Keratinocyte (primary cell): ENCODE measurements at regions not wholly inside any gene's neighbourhood (a gene's known extent, or its start where the extent isn't known, plus 50 kb on each side); places are given as distances from the start of the nearest gene placed in this dataset.

Experiments used
- DNase-seq: peaks from one replicate; pipeline ENCODE4 v3.0.0-alpha.2; 2011; ENCODE audit warnings: low read depth, missing footprints, low spot score
- FAIRE-seq: peaks from 2 replicates; lab custom pipeline; 2011; peaks lifted over from hg19 to GRCh38; lab: Jason Lieb, UNC
- H2AFZ ChIP-seq: 2 replicates; pipeline ENCODE4 v1.6.0; 2012; ENCODE audit warnings: low read length, control low read depth, inconsistent platforms; ENCODE audit not compliant: control insufficient read depth
- H3K27ac ChIP-seq: 2 replicates; pipeline ENCODE4 v1.5.1; 2011; ENCODE audit warnings: low read length; ENCODE audit not compliant: control insufficient read depth, insufficient read depth
- H3K27me3 ChIP-seq: 3 replicates; pipeline ENCODE4 v1.6.0; 2011; ENCODE audit warnings: low read length; ENCODE audit not compliant: control insufficient read depth, insufficient read depth; ENCODE audit errors: extremely low read depth
- H3K36me3 ChIP-seq, 2 experiments: 2 replicates in 1 of 2; 3 replicates in 1 of 2; pipeline ENCODE4 v1.5.1; 2011; ENCODE audit warnings: low read length in 2 of 2, mild to moderate bottlenecking in 1 of 2; ENCODE audit not compliant: control insufficient read depth in 2 of 2, insufficient read depth in 2 of 2; ENCODE audit errors: extremely low read depth in 1 of 2
- H3K4me1 ChIP-seq: 3 replicates; pipeline ENCODE4 v1.5.1; 2011; ENCODE audit warnings: low read length; ENCODE audit not compliant: control insufficient read depth, insufficient read depth; ENCODE audit errors: extremely low read depth
- H3K4me2 ChIP-seq: 3 replicates; pipeline ENCODE4 v1.6.0; 2011; ENCODE audit warnings: low read depth, low read length; ENCODE audit not compliant: control insufficient read depth, insufficient read depth; ENCODE audit errors: extremely low read depth
- H3K4me3 ChIP-seq, 3 experiments: fragments of 200-600 bp in 1 of 3; sonication (generic) in 1 of 3; 2 replicates in 2 of 3; 3 replicates in 1 of 3; pipeline ENCODE4 v1.5.1; 2011 to 2016; ENCODE audit warnings: low read length in 3 of 3, mild to moderate bottlenecking in 3 of 3, control low read depth in 2 of 3, inconsistent platforms in 1 of 3, low read depth in 1 of 3, mixed read lengths in 1 of 3, mixed run types in 1 of 3, moderate library complexity in 1 of 3; ENCODE audit not compliant: control insufficient read depth in 2 of 3, insufficient read depth in 2 of 3; ENCODE audit errors: extremely low read depth in 1 of 3
- H3K79me2 ChIP-seq: 2 replicates; pipeline ENCODE4 v1.6.0; 2012; ENCODE audit warnings: low read length; ENCODE audit not compliant: control insufficient read depth, insufficient read depth
- H3K9ac ChIP-seq: 3 replicates; pipeline ENCODE4 v1.6.0; 2011; ENCODE audit warnings: low read length; ENCODE audit not compliant: control insufficient read depth, insufficient read depth; ENCODE audit errors: extremely low read depth
- H3K9me1 ChIP-seq: 3 replicates; pipeline ENCODE4 v1.6.0; 2011; ENCODE audit warnings: low read length; ENCODE audit not compliant: control insufficient read depth, insufficient read depth; ENCODE audit errors: extremely low read depth
- H3K9me3 ChIP-seq: 2 replicates; pipeline ENCODE4 v1.5.1; 2012; ENCODE audit warnings: low read depth, low read length; ENCODE audit not compliant: control insufficient read depth
- H4K20me1 ChIP-seq: 3 replicates; pipeline ENCODE4 v1.6.0; 2011; ENCODE audit warnings: low read length; ENCODE audit not compliant: control insufficient read depth, insufficient read depth; ENCODE audit errors: extremely low read depth
- EZH2 ChIP-seq: IDR thresholded peaks from one replicate; pipeline ENCODE4 v1.6.1; 2012; ENCODE audit warnings: inconsistent platforms, mild to moderate bottlenecking, low read length, moderate library complexity
- dilution Hi-C: fragments of 300-500 bp; cut with MboI; formaldehyde crosslinking; loops from one replicate; pipeline ENCODE4 v1.7.0; 2020; ENCODE audit warnings: low sequenced_read_pairs; ENCODE audit not compliant: extremely low pct_ligation_motif_present
- TF ChIP-seq, protein P1 (sequence below), 3 experiments: IDR thresholded peaks in 1 of 3; conservative IDR thresholded peaks in 1 of 3; optimal IDR thresholded peaks in 1 of 3; 2 replicates in 2 of 3; 3 replicates in 1 of 3; pipeline versions ENCODE3 to v1.5.1; 2011; ENCODE audit warnings: low read length in 3 of 3, mild to moderate bottlenecking in 3 of 3, moderate library complexity in 2 of 3, control low read depth in 1 of 3, inconsistent platforms in 1 of 3; ENCODE audit not compliant: insufficient read depth in 2 of 3; ENCODE audit errors: extremely low read depth in 1 of 3

DNA sequence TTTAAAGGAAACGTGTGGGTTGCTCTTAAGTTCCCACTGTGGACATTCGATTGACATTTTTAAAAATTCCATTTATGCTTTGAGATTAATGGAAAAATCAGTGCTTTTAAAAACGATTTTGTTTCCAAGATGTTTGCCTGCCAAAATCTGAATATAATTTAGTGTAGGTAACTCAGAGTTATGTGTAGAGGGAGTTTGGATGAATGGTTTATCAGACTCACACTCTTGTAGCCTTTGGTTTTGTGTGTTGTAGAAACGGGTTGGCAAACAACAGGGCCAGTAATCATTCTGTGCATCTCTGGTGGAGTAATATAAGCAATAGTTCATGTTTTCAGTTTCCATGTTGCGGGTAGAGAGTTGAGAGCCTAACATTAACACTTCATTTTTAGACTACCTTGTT lies 140.6 kb downstream of the RPS12 start:
- TF ChIP-seq EZH2: no peak
- TF ChIP-seq, protein P1, sequence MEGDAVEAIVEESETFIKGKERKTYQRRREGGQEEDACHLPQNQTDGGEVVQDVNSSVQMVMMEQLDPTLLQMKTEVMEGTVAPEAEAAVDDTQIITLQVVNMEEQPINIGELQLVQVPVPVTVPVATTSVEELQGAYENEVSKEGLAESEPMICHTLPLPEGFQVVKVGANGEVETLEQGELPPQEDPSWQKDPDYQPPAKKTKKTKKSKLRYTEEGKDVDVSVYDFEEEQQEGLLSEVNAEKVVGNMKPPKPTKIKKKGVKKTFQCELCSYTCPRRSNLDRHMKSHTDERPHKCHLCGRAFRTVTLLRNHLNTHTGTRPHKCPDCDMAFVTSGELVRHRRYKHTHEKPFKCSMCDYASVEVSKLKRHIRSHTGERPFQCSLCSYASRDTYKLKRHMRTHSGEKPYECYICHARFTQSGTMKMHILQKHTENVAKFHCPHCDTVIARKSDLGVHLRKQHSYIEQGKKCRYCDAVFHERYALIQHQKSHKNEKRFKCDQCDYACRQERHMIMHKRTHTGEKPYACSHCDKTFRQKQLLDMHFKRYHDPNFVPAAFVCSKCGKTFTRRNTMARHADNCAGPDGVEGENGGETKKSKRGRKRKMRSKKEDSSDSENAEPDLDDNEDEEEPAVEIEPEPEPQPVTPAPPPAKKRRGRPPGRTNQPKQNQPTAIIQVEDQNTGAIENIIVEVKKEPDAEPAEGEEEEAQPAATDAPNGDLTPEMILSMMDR (optimal IDR thresholded peaks at IDR 0.05 in 1 of 3, IDR thresholded peaks at IDR 0.05 in 1 of 3, conservative IDR thresholded peaks at IDR 0.05 in 1 of 3; ENCODE audit: extremely low read depth in 1 of 3, insufficient read depth in 2 of 3, low read length in 3 of 3): no peak
- Histone ChIP-seq H3K36me3 (no peaks in the 10 kb centered on the region), H3K27ac (no peak overlapping the region), H3K9me1 (no peaks in the 10 kb centered on the region), H3K9ac (no peak overlapping the region), H2AFZ (no peak overlapping the region), H3K79me2 (no peaks in the 10 kb centered on the region), H3K4me3 (no peak overlapping the region), H4K20me1 (no peaks in the 10 kb centered on the region), H3K9me3 (no peaks in the 10 kb centered on the region), H3K4me1 (no peaks in the 10 kb centered on the region), H3K4me2 (no peak overlapping the region), H3K27me3 (no peaks in the 10 kb centered on the region)
- dilution Hi-C loops: no loop called here
- no peak for FAIRE-seq
- DNase-seq: no peak

DNA sequence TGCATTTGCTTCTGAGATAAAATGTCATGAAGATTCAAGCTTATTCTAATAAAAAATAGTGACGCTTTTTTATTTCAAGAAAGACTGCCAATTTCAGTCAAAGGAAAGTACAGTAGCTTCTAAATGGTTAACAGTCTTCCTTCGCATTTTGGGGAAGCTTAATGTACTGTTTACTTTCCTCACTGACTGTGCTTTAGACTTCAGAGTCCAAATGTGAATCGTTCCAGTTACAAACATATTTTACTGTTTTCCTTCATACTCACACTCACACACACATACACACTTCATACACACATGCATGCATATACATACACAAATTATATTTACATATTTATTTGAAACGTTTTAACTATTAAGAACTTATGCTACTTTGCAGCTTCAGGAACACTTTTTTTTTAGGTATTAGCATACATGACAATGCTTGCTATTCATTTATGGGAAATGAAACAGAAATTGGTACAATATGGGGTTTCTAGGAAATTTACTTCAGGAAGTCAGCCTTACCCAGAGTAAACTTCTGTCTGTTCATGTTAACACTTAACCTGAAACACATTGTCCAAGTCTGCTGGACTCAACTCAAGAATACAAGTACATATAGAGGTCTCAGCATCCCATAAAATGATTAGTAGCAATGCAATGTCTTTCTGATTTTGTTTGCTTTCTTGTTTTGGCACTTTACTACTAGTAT lies 145.4 kb downstream of the RPS12 start:
- FAIRE-seq: no peak
- no peak for TF ChIP-seq EZH2
- TF ChIP-seq, protein P1 (optimal IDR thresholded peaks at IDR 0.05 in 1 of 3, IDR thresholded peaks at IDR 0.05 in 1 of 3, conservative IDR thresholded peaks at IDR 0.05 in 1 of 3; ENCODE audit: extremely low read depth in 1 of 3, insufficient read depth in 2 of 3, low read length in 3 of 3): no peak
- no peaks in the 10 kb centered on the region for H3K79me2 ChIP-seq
- no peaks in the 10 kb centered on the region for H3K27me3 ChIP-seq
- H3K9me3 ChIP-seq: no peaks in the 10 kb centered on the region
- H3K9ac ChIP-seq: no peak overlapping the region
- H3K27ac ChIP-seq: no peak overlapping the region
- no peaks in the 10 kb centered on the region for H3K9me1 ChIP-seq
- dilution Hi-C loops: no loop called here
- DNase-seq: no peak
- H3K36me3 ChIP-seq: no peaks in the 10 kb centered on the region
- H3K4me3 ChIP-seq: no peak overlapping the region
- no peak overlapping the region for H3K4me2 ChIP-seq
- no peaks in the 10 kb centered on the region for H4K20me1 ChIP-seq
- H3K4me1 ChIP-seq: no peaks in the 10 kb centered on the region
- no peak overlapping the region for H2AFZ ChIP-seq
